M059J (cell line): ENCODE measurements at regions not wholly inside any gene's neighbourhood (a gene's known extent, or its start where the extent isn't known, plus 50 kb on each side); places are given as distances from the start of the nearest gene placed in this dataset.
A peak's percentile ranks its signal among the peaks of the same experiment; 100 is the strongest.

Experiments
- DNase-seq: peaks from one replicate; pipeline ENCODE4 v3.0.0-alpha.2; 2012; ENCODE audit warnings: low read depth

- DNase-seq, result no peak
Measured at GRCh38 chr5:89302102-89302891, 419.3 kb upstream of the MEF2C start.

- no peak for DNase-seq
Measured at GRCh38 chr5:89301321-89302025, 418.5 kb upstream of the MEF2C start.

GRCh38 chr5:89300426-89300970 is 417.5 kb upstream of the MEF2C start:
- no peak for DNase-seq

- DNase-seq, result no peak
Measured at GRCh38 chr5:89299998-89300397, 417.0 kb upstream of the MEF2C start.

GRCh38 chr5:89297066-89297465 is 414.1 kb upstream of the MEF2C start:
- DNase-seq, result no peak

GRCh38 chr5:89293810-89294209 is 410.8 kb upstream of the MEF2C start:
- DNase-seq, result no peak

GRCh38 chr5:89292487-89292886 is 409.5 kb upstream of the MEF2C start:
- DNase-seq, result no peak

- peak; percentile 62 for DNase-seq
Measured at GRCh38 chr5:89289604-89290003, 406.6 kb upstream of the MEF2C start.

GRCh38 chr5:89287964-89288363 is 405.0 kb upstream of the MEF2C start:
- no peak for DNase-seq

GRCh38 chr5:89286320-89286719 is 403.3 kb upstream of the MEF2C start:
- no peak for DNase-seq

- peak; percentile 40 for DNase-seq
Measured at GRCh38 chr5:89283728-89284493, 400.9 kb upstream of the MEF2C start.

- DNase-seq, result peak; percentile 93
Measured at GRCh38 chr5:89282554-89283510, 399.8 kb upstream of the MEF2C start.

GRCh38 chr5:89281766-89282553 is 399.0 kb upstream of the MEF2C start:
- DNase-seq, result peak; percentile 67

GRCh38 chr5:89281211-89281610 is 398.2 kb upstream of the MEF2C start:
- DNase-seq, result no peak

- DNase-seq, result no peak
Measured at GRCh38 chr5:89280103-89281037, 397.4 kb upstream of the MEF2C start.

- no peak for DNase-seq
Measured at GRCh38 chr5:89279391-89280036, 396.5 kb upstream of the MEF2C start.

GRCh38 chr5:89277816-89278215 is 394.8 kb upstream of the MEF2C start:
- DNase-seq, result peak; percentile 80

- DNase-seq, result peak; percentile 67
Measured at GRCh38 chr5:89276566-89277305, 393.8 kb upstream of the MEF2C start.
